ENCODE measurements at regions not wholly inside any gene's neighbourhood (a gene's known extent, or its start where the extent isn't known, plus 50 kb on each side); places are given as distances from the start of the nearest gene placed in this dataset.

GRCh38 chr9:16337322-16338029, 533.0 kb downstream of the BNC2 start:
- H3K4me3 Mint-ChIP-seq = no peak overlapping the region
- Histone ChIP-seq H3K4me3 (ENCODE audit: control insufficient read depth in 1 of 2, extremely low read depth in 1 of 2, low read length in 1 of 2) (no peak overlapping the region), H3K4me1 (ENCODE audit: control insufficient read depth in 1 of 2, extremely low read depth in 1 of 2, insufficient read depth in 2 of 2, low read length in 2 of 2) (no peaks in the 10 kb centered on the region), H3K27me3 (replicated peaks in 1 of 2; ENCODE audit: control insufficient read depth in 2 of 2, extremely low read depth in 1 of 2, insufficient read depth in 2 of 2, low read length in 1 of 2) (no peaks in the 10 kb centered on the region), H3K36me3 (ENCODE audit: control insufficient read depth in 2 of 2, extremely low read depth in 1 of 2, insufficient read depth in 1 of 2, low read length in 1 of 2) (no peaks in the 10 kb centered on the region), H3K27ac (ENCODE audit: low read length) (no peak overlapping the region), H3K9me3 (no peaks in the 10 kb centered on the region)
- CTCF ChIA-PET = no interaction called here
- no peak overlapping the region for H3K27ac Mint-ChIP-seq
- POLR2A ChIA-PET = no interaction called here
- ATAC-seq (replicated peaks in 1 of 4) (no peak), DNase-seq (no peak)
- no peaks in the 10 kb centered on the region for H3K27me3 Mint-ChIP-seq
- no peaks in the 10 kb centered on the region for H3K4me1 Mint-ChIP-seq
- H3K36me3 Mint-ChIP-seq = no peaks in the 10 kb centered on the region
- peaks cover 0 to 8% (median 0%) of the 10 kb centered on the region in 3 donors for H3K9me3 Mint-ChIP-seq
- WGBS (ENCODE audit: insufficient coverage) = 88% methylated on average over 2 of the region's 5 CpGs

GRCh38 chr9:16341177-16341576, 529.3 kb downstream of the BNC2 start:
- no peak for DNase-seq
- Histone ChIP-seq H3K9me3 (no peaks in the 10 kb centered on the region), H3K4me3 (ENCODE audit: control insufficient read depth in 1 of 2, extremely low read depth in 1 of 2, low read length in 1 of 2) (no peak overlapping the region), H3K4me1 (ENCODE audit: control insufficient read depth in 1 of 2, extremely low read depth in 1 of 2, insufficient read depth in 2 of 2, low read length in 2 of 2) (no peaks in the 10 kb centered on the region), H3K36me3 (ENCODE audit: control insufficient read depth in 2 of 2, extremely low read depth in 1 of 2, insufficient read depth in 1 of 2, low read length in 1 of 2) (no peaks in the 10 kb centered on the region), H3K27ac (ENCODE audit: low read length) (no peak overlapping the region), H3K27me3 (replicated peaks in 1 of 2; ENCODE audit: control insufficient read depth in 2 of 2, extremely low read depth in 1 of 2, insufficient read depth in 2 of 2, low read length in 1 of 2) (no peaks in the 10 kb centered on the region)
- H3K9me3 Mint-ChIP-seq = peaks cover 0 to 8% (median 0%) of the 10 kb centered on the region in 3 donors
- ATAC-seq (replicated peaks in 1 of 4) = no peak
- no peak overlapping the region for H3K4me3 Mint-ChIP-seq
- no peaks in the 10 kb centered on the region for H3K36me3 Mint-ChIP-seq
- no peaks in the 10 kb centered on the region for H3K27me3 Mint-ChIP-seq
- ChIA-PET POLR2A (no interaction called here), CTCF (no interaction called here)
- H3K27ac Mint-ChIP-seq = no peak overlapping the region
- WGBS (ENCODE audit: insufficient coverage) = 80% methylated on average over 1 of the region's 2 CpGs
- H3K4me1 Mint-ChIP-seq = no peaks in the 10 kb centered on the region

- H3K36me3 Mint-ChIP-seq = no peaks in the 10 kb centered on the region
- ATAC-seq (replicated peaks in 1 of 4) (no peak), DNase-seq (no peak)
- H3K4me1 Mint-ChIP-seq = no peaks in the 10 kb centered on the region
- Histone ChIP-seq H3K4me3 (ENCODE audit: control insufficient read depth in 1 of 2, extremely low read depth in 1 of 2, low read length in 1 of 2) (no peak overlapping the region), H3K9me3 (no peaks in the 10 kb centered on the region), H3K27me3 (replicated peaks in 1 of 2; ENCODE audit: control insufficient read depth in 2 of 2, extremely low read depth in 1 of 2, insufficient read depth in 2 of 2, low read length in 1 of 2) (no peaks in the 10 kb centered on the region), H3K27ac (ENCODE audit: low read length) (no peak overlapping the region), H3K36me3 (ENCODE audit: control insufficient read depth in 2 of 2, extremely low read depth in 1 of 2, insufficient read depth in 1 of 2, low read length in 1 of 2) (no peaks in the 10 kb centered on the region), H3K4me1 (ENCODE audit: control insufficient read depth in 1 of 2, extremely low read depth in 1 of 2, insufficient read depth in 2 of 2, low read length in 2 of 2) (no peaks in the 10 kb centered on the region)
- H3K27me3 Mint-ChIP-seq = no peaks in the 10 kb centered on the region
- POLR2A ChIA-PET = no interaction called here
- CTCF ChIA-PET = no interaction called here
- no peak overlapping the region for H3K27ac Mint-ChIP-seq
- H3K9me3 Mint-ChIP-seq = peaks cover 0 to 13% (median 6%) of the 10 kb centered on the region in 3 donors
- 68% methylated on average over 4 of the region's 7 CpGs for WGBS (ENCODE audit: insufficient coverage)
- H3K4me3 Mint-ChIP-seq = no peak overlapping the region
Observed at GRCh38 chr9:16342246-16343020, 528.0 kb downstream of the BNC2 start.

- no peaks in the 10 kb centered on the region for H3K4me1 Mint-ChIP-seq
Observed at GRCh38 chr9:16343249-16344237, 526.9 kb downstream of the BNC2 start.

DNA sequence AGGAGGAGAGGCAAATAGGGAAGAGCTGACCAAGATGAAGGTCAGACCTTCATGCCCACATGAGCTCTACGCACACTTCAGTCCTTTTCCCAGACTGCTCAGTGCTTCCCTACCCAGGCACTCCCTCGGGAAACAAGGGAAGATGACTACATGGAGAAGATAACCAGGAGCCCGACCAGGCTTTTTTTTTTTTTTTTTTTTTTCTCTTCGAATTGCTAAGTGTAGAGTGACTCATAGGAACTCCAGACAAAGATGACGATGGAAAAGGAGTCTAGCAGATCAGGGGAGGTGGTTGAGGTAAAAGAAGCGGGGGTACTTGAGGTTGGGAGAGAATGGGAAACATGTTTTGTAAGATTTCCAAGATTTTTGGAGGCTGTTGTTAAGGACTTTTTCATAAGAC, 526.1 kb downstream of the BNC2 start:
- 81% methylated on average over 3 of the region's 6 CpGs for WGBS (ENCODE audit: insufficient coverage)
- Mint-ChIP-seq H3K36me3 (no peaks in the 10 kb centered on the region), H3K4me3 (no peak overlapping the region)

More at GRCh38 chr9:16343249-16344237, 526.9 kb downstream of the BNC2 start:
- DNase-seq (no peak), ATAC-seq (replicated peaks in 1 of 4) (no peak)
- WGBS (ENCODE audit: insufficient coverage) = 75% methylated on average over 6 of the region's 12 CpGs
- Mint-ChIP-seq H3K9me3 (peaks cover 0 to 10% (median 6%) of the 10 kb centered on the region in 3 donors), H3K27me3 (no peaks in the 10 kb centered on the region), H3K4me3 (no peak overlapping the region), H3K27ac (no peak overlapping the region), H3K36me3 (no peaks in the 10 kb centered on the region)
- Histone ChIP-seq H3K4me3 (ENCODE audit: control insufficient read depth in 1 of 2, extremely low read depth in 1 of 2, low read length in 1 of 2) (no peak overlapping the region), H3K36me3 (ENCODE audit: control insufficient read depth in 2 of 2, extremely low read depth in 1 of 2, insufficient read depth in 1 of 2, low read length in 1 of 2) (no peaks in the 10 kb centered on the region), H3K27me3 (replicated peaks in 1 of 2; ENCODE audit: control insufficient read depth in 2 of 2, extremely low read depth in 1 of 2, insufficient read depth in 2 of 2, low read length in 1 of 2) (no peaks in the 10 kb centered on the region), H3K9me3 (no peaks in the 10 kb centered on the region), H3K4me1 (ENCODE audit: control insufficient read depth in 1 of 2, extremely low read depth in 1 of 2, insufficient read depth in 2 of 2, low read length in 2 of 2) (no peaks in the 10 kb centered on the region), H3K27ac (ENCODE audit: low read length) (no peak overlapping the region)
- POLR2A ChIA-PET = no interaction called here
- CTCF ChIA-PET = no interaction called here

GRCh38 chr9:16345902-16346301, 524.6 kb downstream of the BNC2 start:
- Histone ChIP-seq H3K27ac (ENCODE audit: low read length) (no peak overlapping the region), H3K9me3 (no peaks in the 10 kb centered on the region), H3K27me3 (replicated peaks in 1 of 2; ENCODE audit: control insufficient read depth in 2 of 2, extremely low read depth in 1 of 2, insufficient read depth in 2 of 2, low read length in 1 of 2) (no peaks in the 10 kb centered on the region), H3K4me1 (ENCODE audit: control insufficient read depth in 1 of 2, extremely low read depth in 1 of 2, insufficient read depth in 2 of 2, low read length in 2 of 2) (no peaks in the 10 kb centered on the region), H3K4me3 (ENCODE audit: control insufficient read depth in 1 of 2, extremely low read depth in 1 of 2, low read length in 1 of 2) (no peak overlapping the region), H3K36me3 (ENCODE audit: control insufficient read depth in 2 of 2, extremely low read depth in 1 of 2, insufficient read depth in 1 of 2, low read length in 1 of 2) (no peaks in the 10 kb centered on the region)
- Mint-ChIP-seq H3K36me3 (no peaks in the 10 kb centered on the region), H3K27ac (no peak overlapping the region), H3K4me1 (no peaks in the 10 kb centered on the region), H3K27me3 (no peaks in the 10 kb centered on the region), H3K4me3 (no peak overlapping the region), H3K9me3 (peaks cover 0 to 6% (median 6%) of the 10 kb centered on the region in 3 donors)
- 81% methylated on average over 3 of the region's 3 CpGs for WGBS (ENCODE audit: insufficient coverage)
- ChIA-PET CTCF (no interaction called here), POLR2A (no interaction called here)
- no peak for ATAC-seq (replicated peaks in 1 of 4)
- DNase-seq = no peak

More for the DNA sequence above, 526.1 kb downstream of the BNC2 start:
- Histone ChIP-seq H3K36me3 (ENCODE audit: control insufficient read depth in 2 of 2, extremely low read depth in 1 of 2, insufficient read depth in 1 of 2, low read length in 1 of 2) (no peaks in the 10 kb centered on the region), H3K4me3 (ENCODE audit: control insufficient read depth in 1 of 2, extremely low read depth in 1 of 2, low read length in 1 of 2) (no peak overlapping the region), H3K27me3 (replicated peaks in 1 of 2; ENCODE audit: control insufficient read depth in 2 of 2, extremely low read depth in 1 of 2, insufficient read depth in 2 of 2, low read length in 1 of 2) (no peaks in the 10 kb centered on the region), H3K9me3 (no peaks in the 10 kb centered on the region), H3K27ac (ENCODE audit: low read length) (no peak overlapping the region), H3K4me1 (ENCODE audit: control insufficient read depth in 1 of 2, extremely low read depth in 1 of 2, insufficient read depth in 2 of 2, low read length in 2 of 2) (no peaks in the 10 kb centered on the region)
- no peaks in the 10 kb centered on the region for H3K27me3 Mint-ChIP-seq
- ATAC-seq (replicated peaks in 1 of 4) = no peak
- no peak overlapping the region for H3K27ac Mint-ChIP-seq
- CTCF ChIA-PET = no interaction called here
- no peaks in the 10 kb centered on the region for H3K4me1 Mint-ChIP-seq
- DNase-seq = no peak
- POLR2A ChIA-PET = no interaction called here
- H3K9me3 Mint-ChIP-seq = peaks cover 0 to 6% (median 6%) of the 10 kb centered on the region in 3 donors
